NCI-H774 (cell line): ENCODE measurements at regions not wholly inside any gene's neighbourhood (a gene's known extent, or its start where the extent isn't known, plus 50 kb on each side); places are given as distances from the start of the nearest gene placed in this dataset.
A peak's percentile ranks its signal among the peaks of the same experiment; 100 is the strongest.

Experiments
- DNase-seq: peaks from one replicate; lab custom pipeline; 2025; lab: John Stamatoyannopoulos, UW

DNA sequence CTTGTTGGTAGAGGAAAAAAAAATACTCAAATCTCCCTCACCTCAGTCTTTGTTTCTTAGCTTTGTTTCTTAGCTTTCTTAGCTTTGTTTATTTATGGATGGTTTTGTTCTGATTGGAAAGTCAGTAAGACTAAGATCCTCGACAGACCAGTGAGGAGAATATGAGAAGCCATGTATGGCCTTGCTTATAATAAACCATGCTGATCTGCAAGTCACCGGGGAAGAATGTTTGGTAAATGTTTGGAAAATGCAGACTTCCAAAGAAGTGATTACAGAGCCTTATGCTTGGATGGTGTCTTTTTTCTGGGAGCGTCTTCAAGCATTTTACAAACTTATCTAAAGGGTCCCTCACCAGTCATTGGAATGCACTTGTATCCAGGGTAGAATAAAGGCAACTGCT, 90.1 kb upstream of the NOCT start:
- no peak for DNase-seq

DNA sequence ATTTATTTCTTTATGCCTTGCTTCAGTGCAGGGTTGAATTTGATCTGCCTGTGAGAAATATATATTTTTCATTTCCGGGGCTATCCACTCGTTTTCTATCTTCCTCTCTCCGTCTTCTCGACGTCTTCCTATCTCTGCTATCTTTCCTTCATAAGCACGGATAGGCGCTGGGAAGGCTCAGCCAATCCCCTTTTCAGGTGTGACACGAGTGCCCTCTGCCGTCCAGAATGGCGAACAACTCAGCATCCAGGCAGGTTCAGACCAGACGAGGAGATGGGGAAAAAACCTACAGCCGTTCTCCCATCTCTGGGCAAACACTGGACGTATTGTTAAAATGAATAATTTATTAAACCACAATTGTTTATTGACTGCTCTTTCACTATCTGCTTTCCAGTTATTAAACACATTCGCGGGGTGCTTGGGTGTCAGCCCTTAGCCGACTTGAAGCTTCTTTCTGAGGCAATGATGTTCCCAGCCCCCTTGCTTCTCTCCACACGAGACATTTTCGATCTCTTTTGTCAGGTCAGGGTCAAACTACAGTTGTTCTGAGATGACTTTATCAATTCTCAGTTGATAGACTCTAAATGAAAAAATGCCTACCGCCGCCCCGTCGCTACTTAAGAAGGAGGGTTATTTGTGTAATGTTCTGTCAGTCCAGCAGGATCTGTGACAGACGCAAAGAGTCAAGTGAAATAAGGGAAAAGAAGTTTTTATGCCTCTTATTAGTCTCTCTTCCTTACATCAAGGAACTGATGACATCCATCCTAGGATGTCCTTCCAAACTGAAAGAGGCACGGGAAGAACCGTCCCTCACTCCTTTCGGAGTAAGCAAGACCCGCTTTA, 96.3 kb upstream of the NOCT start:
- peak; percentile 67 for DNase-seq

DNA sequence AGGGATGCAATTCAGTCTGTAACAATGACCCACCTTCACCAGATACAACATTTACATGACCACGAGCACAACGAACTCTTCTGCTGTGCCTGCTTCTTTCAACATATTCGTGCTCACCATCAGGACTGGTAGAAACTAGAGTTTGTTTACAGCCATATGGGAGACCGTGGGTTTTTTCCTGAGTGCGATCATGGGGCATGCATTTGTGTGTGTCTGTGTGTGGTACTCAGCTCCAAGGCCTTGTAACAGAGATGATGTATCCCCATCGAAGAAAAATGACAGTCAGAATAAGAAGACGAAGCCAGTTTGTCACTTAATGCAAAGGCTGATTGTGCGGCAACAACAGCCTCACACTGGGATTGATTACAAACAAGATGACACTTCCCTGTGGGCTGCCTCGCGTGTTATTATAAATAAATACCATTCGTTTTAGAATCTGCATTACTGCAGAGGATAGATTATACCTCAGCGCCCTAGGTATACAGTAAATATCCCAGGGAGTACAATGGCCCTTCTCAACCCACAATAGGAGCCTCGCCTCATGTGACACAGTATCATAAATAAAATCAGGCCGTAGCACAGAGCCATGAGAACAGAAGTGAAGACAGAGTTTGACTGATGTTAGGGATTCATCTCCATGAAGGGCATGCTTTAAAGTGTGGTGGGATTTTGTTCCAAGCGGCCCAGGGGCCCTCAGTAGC, 97.3 kb upstream of the NOCT start:
- DNase-seq = no peak

DNA sequence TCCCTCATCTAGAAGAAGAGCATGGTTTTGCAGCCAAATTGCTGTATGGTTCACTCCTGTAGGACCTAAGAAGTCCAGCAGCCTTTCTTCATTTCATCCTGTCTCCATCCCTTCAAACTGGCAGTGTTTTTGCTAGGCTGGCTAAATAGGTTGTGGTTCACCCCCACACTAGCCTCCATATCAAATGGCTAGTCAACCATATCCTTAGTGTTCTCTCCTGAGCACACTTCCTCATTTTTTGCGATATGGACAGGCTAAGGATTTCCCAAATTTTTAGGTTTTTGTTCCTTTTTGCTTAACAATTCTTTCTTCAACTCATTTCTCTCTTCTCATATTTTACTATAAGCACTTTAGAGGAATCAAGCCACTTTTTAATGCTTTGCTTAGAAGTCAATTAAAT, 98.8 kb upstream of the NOCT start:
- no peak for DNase-seq

DNA sequence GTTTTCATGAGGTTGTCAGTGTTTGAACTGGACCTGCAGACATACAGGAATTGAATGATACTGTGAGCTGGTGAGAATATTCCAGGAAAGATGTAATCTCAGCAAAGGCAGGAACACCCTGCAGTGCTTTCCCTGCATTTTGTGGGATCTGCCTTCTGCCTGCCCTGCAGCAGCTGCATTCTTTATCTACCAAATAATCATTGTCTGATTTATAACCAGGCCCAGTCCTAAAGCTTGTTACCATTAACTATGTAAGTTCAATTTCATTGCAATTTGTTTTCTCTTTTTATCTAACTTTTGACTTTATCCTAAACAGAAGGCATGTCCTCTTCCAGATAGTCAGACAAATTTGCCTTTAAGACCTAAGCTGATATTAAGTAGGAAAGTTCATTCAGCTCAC, 99.8 kb upstream of the NOCT start:
- no peak for DNase-seq

DNA sequence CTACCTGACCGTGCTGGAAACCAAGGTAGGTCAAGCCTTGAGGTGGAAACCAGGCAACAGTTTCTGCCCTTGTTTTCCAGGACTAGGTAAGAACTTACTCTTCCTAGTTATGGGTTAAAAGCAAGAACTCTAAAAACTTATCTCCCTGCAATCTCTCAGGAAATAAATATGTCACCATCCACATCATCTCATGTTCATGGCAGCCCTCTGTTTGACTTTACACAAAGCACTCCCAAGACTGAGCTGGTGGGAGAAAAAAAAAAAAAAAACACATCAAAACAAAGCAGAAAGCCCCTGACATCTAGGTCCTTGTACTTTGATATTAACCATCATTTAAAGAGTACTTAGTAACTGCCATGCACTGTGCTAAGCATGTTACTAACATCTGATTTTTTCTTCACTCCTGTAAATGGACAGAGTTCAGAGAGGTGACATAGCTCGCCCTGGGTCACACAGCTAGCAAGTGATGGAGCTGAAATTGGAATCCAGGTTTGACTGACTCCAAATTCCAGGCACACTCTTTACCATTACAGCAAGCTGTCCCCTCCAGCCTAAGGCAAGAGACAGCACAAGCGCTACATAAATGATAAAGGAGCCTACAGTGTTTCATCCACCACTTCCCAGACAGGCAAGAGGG, 102.8 kb upstream of the NOCT start:
- DNase-seq = no peak

DNA sequence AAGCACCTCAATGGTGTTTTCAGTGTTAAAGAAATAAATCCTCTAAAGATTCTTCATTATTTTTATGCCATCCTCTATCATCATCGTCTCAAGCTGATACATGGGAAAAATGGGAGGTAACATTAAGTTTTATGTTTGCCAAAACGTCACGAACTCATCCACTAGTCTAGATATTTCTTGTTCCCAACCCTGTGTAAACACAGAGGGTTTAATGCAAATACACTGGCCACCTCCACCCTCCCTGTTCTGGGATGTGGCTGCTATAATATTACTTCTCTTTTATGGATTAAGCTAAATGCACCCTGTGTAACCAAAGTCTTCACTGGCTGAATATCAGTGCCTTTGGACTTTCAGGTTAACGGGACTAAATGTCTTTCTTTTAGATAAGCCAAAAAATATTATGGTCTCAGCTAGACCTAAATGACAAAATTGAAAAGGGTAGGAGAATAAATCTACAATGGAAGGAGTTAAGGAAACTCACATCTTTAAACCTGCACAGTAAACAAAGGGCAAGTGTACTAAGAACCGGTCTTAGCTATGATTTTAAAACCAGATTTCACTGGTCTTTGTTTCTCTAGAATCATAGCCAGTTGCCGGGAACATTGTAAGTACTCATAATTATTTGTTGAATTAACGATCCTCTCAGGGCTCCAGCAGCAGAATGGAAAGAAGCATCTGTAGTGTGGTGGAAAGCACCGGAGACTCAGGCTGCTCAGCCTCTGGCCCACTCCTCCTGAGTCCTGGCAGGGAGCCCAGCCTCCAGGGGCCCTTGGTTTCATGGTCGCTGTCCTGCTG, 103.5 kb upstream of the NOCT start:
- DNase-seq = peak; percentile 61

DNA sequence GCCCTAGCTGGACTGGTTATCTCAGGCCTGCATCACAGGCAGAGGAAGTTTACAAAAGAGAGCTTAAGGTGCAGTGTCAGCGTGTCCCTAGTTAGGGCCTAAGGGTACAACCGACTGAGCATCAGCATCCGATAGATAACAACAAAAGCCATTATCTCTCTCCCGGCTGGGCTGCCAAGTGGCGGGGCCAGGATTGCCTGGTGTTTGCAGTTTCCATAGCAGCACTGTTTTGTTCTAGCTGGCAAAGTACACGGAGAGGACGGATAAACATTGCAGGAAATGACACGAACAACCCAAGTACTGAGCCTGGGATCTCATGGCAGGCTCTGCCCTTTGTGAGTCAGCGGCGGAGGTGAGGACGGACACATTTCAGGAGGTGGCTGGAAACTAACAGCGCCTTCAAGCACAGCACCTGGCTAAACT, 104.7 kb upstream of the NOCT start:
- peak; percentile 84 for DNase-seq

DNA sequence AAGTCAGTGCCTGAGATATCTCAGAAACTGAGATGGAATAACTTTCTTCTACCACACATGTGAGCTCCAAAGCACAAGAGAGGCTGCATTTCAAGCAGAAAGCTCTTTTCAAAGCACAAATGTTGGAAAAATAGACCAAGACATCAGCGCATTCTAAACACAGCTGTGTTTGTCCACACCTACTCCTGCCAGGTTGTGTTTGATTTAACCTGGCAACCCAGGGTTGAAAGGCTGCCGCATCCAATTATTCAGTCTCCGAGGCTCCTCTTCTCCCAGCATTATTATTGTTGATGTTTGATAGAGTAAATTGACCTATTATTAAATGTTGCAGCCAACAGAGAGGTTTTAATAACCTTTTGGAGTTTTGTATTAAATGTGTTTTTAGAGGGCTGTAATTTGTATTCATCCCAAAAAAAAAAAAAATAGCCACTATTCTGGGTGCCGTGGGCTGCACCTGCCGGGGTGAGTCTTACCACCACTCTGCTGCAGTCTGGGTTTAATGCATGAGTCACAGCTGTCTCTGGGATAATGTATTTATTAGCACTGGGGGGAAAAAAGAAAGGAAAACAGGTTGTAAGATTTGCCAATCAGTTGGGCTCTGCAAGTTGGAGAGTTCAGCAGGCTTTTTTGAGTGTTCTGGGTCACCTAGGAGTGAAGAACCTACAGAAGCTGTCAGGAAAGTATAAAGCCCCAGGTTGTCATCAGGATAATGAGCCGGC, 105.2 kb upstream of the NOCT start:
- DNase-seq = peak; percentile 85

DNA sequence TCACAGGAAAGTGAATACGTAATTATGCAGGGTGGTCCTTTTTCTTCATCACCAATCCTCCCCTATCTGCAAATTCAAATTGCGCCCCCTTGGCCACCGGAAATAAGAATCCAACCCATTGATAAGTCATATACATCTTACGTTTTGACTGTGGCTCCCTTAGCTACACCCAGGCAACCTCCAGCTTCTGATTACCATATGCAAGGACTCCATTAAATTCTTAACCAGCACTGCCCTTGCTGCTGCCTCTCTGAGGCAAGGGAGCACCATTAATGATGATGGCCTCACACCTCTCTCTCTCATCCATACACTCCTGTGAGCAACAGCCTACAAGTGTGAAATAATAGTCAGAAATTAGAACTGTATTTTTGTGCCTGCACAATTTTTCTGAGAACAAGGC, 106.0 kb upstream of the NOCT start:
- DNase-seq = no peak

DNA sequence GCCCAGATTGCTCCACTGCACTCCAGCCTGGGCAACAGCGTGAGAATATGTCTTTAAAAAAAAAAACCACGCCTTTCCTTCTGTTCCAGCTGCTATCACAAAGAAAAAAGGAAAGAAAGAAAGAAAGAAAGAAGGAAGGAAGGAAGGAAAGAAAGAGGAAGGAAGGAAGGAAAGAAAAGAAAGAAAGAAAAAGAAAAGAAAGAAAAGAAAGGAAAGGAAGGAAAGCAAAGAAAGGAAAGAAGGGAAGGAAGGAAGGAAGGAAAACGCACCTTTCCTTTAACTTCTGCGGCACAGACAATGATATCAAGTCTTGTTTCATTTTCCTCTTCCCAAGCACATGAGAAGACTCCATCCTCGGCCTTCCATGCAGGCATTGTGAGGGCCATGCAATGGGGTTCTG, 107.4 kb upstream of the NOCT start:
- DNase-seq = no peak

DNA sequence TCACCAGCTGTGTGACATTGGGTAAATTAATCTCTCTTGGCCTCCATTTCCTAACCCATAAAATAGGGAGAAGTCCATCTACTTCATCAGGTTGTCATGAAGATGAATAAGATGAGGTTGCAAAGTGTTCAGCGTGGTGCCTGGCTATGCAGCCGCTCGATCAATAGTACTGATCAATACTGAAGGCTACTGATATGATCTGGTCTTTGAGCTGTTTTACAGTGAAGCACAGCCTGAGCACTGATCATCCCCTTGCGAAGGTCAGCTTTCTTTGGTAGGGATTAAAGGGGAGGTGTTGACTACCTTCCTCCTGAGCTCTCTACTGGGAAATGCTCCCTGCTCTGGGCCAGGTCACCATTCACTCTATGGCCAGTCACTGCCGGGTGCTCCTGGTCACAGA, 108.4 kb upstream of the NOCT start:
- no peak for DNase-seq

DNA sequence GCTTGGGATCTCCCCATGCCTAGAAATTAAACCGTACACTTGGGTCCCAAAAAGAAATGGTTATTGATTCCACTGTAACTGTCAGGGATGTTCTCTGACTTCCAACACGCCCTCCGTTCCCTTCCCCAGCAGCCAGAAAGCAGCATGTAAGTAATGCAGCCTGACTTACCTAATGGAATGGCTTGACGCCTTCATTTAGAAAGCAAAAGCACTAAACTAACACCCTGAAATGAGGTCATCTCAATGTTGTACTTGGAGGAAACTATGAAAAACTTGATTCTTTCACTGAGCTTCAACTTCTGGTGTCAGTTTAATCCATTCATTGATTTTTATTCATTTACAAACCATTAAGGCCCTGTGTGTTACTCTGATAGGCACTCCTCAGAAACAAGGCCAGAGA, 110.8 kb upstream of the NOCT start:
- no peak for DNase-seq

DNA sequence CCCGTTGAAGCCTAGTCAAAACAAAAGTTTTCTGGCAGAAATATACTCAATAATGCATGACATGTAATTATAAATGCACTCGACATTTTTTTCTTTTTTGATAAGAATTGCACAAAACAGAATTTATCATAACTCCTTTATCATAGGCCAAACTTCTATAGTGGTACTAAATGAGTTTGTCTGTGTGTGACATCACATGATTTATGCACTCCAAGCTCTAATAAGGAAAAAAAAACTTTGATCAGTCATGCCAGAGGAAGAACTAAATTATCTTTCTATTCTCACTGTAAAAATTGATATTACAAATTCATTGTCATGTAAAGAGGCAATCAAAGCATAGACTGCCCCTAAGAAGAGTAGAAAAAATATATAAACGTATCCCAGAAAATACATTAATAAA, 112.4 kb upstream of the NOCT start:
- no peak for DNase-seq

DNA sequence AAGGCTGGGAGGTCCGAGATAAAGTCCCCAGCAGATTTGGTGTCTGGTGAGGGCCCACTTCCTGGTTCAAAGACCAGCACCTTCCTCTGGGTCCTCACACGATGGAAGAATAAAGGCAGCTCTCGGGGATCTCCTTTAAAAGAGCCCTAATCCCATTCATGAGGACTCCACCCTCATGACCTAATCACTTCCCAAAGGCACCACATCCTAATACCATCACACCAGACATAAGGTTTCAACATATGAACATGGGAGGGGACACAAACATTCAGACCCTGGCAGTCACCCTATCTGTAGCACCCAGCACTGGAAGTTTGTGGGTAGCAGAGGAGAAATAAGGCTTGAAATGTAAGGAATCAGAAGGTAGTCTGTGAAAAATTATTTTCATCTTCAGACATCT, 112.9 kb upstream of the NOCT start:
- DNase-seq = no peak

DNA sequence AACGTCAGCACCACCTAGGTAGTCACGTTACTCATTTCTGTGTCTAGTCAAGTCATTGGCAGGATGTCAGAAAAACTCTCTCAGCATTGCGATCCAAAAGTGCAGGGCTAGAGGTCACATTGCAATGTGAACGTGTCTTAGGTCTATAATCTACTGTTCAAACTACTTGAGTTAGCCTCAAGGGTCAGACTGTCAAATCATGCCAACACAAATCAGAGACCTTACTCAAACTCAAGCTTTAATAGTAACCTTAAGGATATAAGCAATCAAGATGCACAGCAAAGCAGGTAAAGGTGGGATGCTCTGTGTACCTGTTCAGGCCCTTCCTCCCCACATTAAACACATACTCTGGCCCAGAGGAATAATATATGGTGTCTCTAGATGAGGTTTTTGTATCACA, 114.4 kb upstream of the NOCT start:
- DNase-seq = no peak

DNA sequence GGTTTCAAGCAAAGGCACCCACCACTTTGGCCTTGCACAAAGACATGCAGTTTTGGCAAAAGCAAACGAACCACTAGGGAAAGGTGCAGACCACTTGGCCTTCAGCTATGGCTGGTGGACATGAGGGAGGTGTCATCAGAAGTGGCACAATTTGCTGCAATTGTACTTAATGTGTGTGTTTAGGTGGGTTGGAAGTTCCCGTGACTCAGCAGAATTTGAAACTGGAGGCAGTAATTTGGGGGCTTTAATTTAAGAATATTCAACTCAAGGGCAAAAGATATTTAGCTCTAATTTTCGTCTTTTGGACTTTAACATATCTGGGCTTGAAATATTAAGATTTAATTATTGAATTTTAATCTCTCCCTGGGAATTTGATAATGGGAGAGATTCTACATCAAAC, 115.6 kb upstream of the NOCT start:
- DNase-seq = no peak

DNA sequence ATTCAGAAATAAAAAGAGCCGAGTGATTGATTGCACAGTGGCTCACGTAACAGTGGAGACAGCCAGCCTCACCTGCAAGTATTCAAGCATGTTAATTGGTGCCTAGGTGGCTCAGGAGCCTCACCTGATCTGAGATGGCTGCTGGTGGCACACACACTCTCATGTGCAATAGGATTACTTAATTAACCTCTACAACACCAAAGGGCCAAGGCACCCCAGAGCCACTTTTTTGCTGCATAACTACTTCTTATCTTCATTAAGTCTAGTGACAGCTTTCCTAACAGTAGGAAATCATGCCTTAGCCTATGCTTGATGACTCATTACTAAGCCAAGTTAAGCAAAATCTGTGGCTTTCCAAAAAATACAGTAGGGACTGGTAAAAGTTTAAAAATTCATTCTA, 117.3 kb upstream of the NOCT start:
- DNase-seq = peak; percentile 70

DNA sequence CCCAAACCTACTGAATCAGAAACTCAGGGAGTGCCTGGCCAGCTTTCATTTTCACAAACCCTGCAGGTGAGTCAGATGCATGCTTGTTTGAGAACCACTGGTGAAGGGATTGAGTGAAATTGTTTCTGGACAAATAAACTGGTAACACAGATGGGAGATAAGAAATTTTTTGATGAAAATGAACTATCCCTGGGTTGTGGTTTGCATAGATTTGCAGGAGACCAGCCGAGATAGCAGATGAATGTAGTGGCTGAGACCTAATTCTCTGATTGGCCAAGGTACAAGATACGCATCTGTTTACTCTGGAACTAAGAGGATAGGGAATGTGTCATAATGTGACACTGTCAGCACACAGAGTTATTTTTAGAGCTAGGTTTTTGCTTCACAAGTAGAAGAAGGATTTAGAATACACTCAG, 117.8 kb upstream of the NOCT start:
- DNase-seq = peak; percentile 70

DNA sequence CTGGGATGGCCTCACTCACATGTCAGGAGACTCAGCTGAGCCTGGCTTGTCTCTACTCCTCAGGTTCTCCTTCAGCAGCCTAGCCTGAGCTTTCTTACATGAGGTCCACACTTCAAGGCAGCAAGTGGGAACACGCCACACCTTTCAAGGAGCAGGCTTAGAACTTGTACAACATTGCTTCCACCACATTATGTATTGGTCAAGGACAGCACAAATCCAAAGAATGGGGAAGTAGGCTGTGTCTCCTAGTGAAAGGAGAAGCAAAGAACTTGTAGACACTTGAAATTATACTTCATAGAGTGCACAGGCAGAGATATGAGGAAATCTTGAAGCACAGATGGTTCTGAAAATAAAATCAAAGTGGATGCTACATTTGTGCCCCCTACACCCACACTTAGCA, 120.9 kb upstream of the NOCT start:
- no peak for DNase-seq

DNA sequence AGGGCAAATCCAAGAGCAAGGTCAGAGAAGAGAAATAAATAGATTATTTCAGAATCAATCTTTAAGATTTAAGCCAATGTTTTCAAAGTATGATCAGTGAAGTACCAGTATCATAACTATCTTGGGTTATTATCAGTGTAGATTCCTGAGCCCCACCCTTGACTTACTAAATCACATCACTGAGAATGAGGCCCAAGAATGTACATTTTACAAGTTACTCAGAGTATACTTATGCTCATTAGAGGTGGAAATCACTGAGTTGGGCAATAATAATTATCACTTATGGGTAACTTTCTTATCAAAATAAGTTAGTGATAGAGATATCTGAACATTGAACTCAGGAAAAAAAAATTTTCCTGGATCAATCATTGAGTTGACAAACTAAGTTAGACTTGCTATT, 121.6 kb upstream of the NOCT start:
- DNase-seq = no peak
